Esophagus muscularis mucosa (tissue), 4 donors: ENCODE measurements at regions not wholly inside any gene's neighbourhood (a gene's known extent, or its start where the extent isn't known, plus 50 kb on each side); places are given as distances from the start of the nearest gene placed in this dataset.

Experiments
- EP300 ChIP-seq: sonication (generic); formaldehyde crosslinking; IDR thresholded peaks from one replicate; pipeline ENCODE4 v1.6.1; 2017; ENCODE audit warnings: antibody characterized with exemption
- POLR2A ChIP-seq: fragments of 450-650 bp; IDR thresholded peaks from one replicate; pipeline ENCODE4 v1.6.1; 2017; ENCODE audit warnings: antibody characterized with exemption, moderate library complexity, mild to moderate bottlenecking, low read depth
- POLR2AphosphoS5 ChIP-seq, 2 donors: sonication (generic); formaldehyde crosslinking; IDR thresholded peaks; one replicate each; pipeline ENCODE4 v1.6.1; 2017; ENCODE audit warnings: antibody characterized with exemption in 2 of 2
- TF ChIP-seq, protein P1 (sequence below), 3 experiments: fragments of 200-600 bp in 2 of 3; fragments of 450-650 bp in 1 of 3; sonication (generic) in 2 of 3; IDR thresholded peaks; one replicate each; pipeline ENCODE4 v1.5.1; 2017 to 2019; ENCODE audit warnings: antibody characterized with exemption in 3 of 3, mild to moderate bottlenecking in 2 of 3, moderate library complexity in 1 of 3

DNA sequence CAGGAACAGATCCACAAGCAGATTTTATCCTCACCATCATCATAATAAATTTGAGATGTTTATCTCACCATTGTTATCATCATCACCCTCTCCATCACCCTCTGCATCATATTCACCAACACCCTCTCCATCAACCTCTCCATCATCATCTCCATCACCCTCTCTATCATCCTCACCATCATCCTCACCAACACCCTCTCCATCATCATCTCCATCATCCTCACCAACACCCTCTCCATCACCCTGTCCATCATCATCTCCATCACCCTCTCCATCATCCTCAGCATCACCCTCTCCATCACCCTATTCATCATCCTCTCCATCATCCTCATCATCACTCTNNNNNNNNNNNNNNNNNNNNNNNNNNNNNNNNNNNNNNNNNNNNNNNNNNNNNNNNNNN lies 567.0 kb upstream of the SGCD start:
- TF ChIP-seq POLR2A (no peak), EP300 (no peak), POLR2AphosphoS5 (IDR thresholded peaks at IDR 0.05) (no peak)
- TF ChIP-seq, protein P1, sequence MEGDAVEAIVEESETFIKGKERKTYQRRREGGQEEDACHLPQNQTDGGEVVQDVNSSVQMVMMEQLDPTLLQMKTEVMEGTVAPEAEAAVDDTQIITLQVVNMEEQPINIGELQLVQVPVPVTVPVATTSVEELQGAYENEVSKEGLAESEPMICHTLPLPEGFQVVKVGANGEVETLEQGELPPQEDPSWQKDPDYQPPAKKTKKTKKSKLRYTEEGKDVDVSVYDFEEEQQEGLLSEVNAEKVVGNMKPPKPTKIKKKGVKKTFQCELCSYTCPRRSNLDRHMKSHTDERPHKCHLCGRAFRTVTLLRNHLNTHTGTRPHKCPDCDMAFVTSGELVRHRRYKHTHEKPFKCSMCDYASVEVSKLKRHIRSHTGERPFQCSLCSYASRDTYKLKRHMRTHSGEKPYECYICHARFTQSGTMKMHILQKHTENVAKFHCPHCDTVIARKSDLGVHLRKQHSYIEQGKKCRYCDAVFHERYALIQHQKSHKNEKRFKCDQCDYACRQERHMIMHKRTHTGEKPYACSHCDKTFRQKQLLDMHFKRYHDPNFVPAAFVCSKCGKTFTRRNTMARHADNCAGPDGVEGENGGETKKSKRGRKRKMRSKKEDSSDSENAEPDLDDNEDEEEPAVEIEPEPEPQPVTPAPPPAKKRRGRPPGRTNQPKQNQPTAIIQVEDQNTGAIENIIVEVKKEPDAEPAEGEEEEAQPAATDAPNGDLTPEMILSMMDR (IDR thresholded peaks at IDR 0.05): no peak
